Neuronal stem cell (in vitro differentiated cells): ENCODE measurements at regions not wholly inside any gene's neighbourhood (a gene's known extent, or its start where the extent isn't known, plus 50 kb on each side); places are given as distances from the start of the nearest gene placed in this dataset.

Experiments used
- DNase-seq: peaks from one replicate; pipeline ENCODE4 v3.0.0-alpha.2; 2013; ENCODE audit warnings: low spot score
- H2AFZ ChIP-seq: one replicate; pipeline ENCODE4 v1.6.1; 2013; ENCODE audit warnings: mild to moderate bottlenecking, low read length, inconsistent platforms
- H2AK5ac ChIP-seq: 2 replicates; pipeline ENCODE4 v1.6.1; 2013; ENCODE audit warnings: low read depth, mild to moderate bottlenecking, inconsistent platforms, low read length, moderate library complexity, mixed read lengths
- H2BK120ac ChIP-seq: 2 replicates; pipeline ENCODE4 v1.6.1; 2013; ENCODE audit warnings: low read depth, mild to moderate bottlenecking, inconsistent platforms, low read length, moderate library complexity, mixed read lengths
- H2BK12ac ChIP-seq: one replicate; pipeline ENCODE4 v1.6.1; 2013; ENCODE audit warnings: low read length, inconsistent platforms
- H2BK15ac ChIP-seq: 2 replicates; pipeline ENCODE4 v1.6.1; 2013; ENCODE audit warnings: mild to moderate bottlenecking, low read length, inconsistent platforms, mixed read lengths
- H2BK5ac ChIP-seq: one replicate; pipeline ENCODE4 v1.6.1; 2013; ENCODE audit warnings: inconsistent platforms, mild to moderate bottlenecking, low read length, moderate library complexity
- H3K14ac ChIP-seq: one replicate; pipeline ENCODE4 v1.6.1; 2013; ENCODE audit warnings: low read length, inconsistent platforms
- H3K18ac ChIP-seq: 2 replicates; pipeline ENCODE4 v1.6.1; 2013; ENCODE audit warnings: low read length, inconsistent platforms
- H3K23ac ChIP-seq: 2 replicates; pipeline ENCODE4 v1.6.1; 2013; ENCODE audit warnings: low read depth, mild to moderate bottlenecking, mixed read lengths, low read length, inconsistent platforms; ENCODE audit not compliant: poor library complexity
- H3K27ac ChIP-seq: replicated peaks from 3 replicates; pipeline ENCODE4 v1.5.1; 2013; ENCODE audit warnings: low read length, inconsistent platforms
- H3K27me3 ChIP-seq, 3 experiments: 2 replicates each; pipeline ENCODE4 v1.6.1; 2013; ENCODE audit warnings: low read length in 3 of 3, mild to moderate bottlenecking in 2 of 3, inconsistent platforms in 1 of 3, low read depth in 1 of 3, mixed read lengths in 1 of 3, moderate library complexity in 1 of 3; ENCODE audit not compliant: control insufficient read depth in 3 of 3, insufficient read depth in 3 of 3
- H3K36me3 ChIP-seq, 2 donors: replicated peaks in 1 of 2; 2 replicates each; pipeline ENCODE4 v1.6.1; 2013; ENCODE audit warnings: low read length in 2 of 2; ENCODE audit not compliant: control insufficient read depth in 2 of 2, insufficient read depth in 2 of 2
- H3K4ac ChIP-seq: 2 replicates; pipeline ENCODE4 v1.6.1; 2013; ENCODE audit warnings: inconsistent platforms, mild to moderate bottlenecking, low read length, moderate library complexity
- H3K4me1 ChIP-seq, 2 donors: 1 replicate in 1 of 2; 2 replicates in 1 of 2; pipeline ENCODE4 v1.6.1; 2013; ENCODE audit warnings: low read length in 2 of 2, low read depth in 1 of 2; ENCODE audit not compliant: control insufficient read depth in 2 of 2, insufficient read depth in 1 of 2
- H3K4me2 ChIP-seq: one replicate; pipeline ENCODE4 v1.6.1; 2013; ENCODE audit warnings: mild to moderate bottlenecking, low read length, inconsistent platforms; ENCODE audit not compliant: insufficient read depth, poor library complexity, severe bottlenecking
- H3K4me3 ChIP-seq, 2 donors: 2 replicates each; pipeline ENCODE4 v1.5.1; 2013; ENCODE audit warnings: low read length in 2 of 2, mild to moderate bottlenecking in 2 of 2, inconsistent platforms in 1 of 2, moderate library complexity in 1 of 2
- H3K79me1 ChIP-seq: one replicate; pipeline ENCODE4 v1.6.1; 2013; ENCODE audit warnings: low read depth, mild to moderate bottlenecking, inconsistent platforms, low read length, moderate library complexity
- H3K9ac ChIP-seq: one replicate; pipeline ENCODE4 v1.6.1; 2013; ENCODE audit warnings: mild to moderate bottlenecking, low read depth, low read length, inconsistent platforms; ENCODE audit not compliant: poor library complexity
- H3K9me3 ChIP-seq, 2 donors: replicated peaks in 1 of 2; 2 replicates each; pipeline versions ENCODE3 to v1.6.1; 2013; ENCODE audit warnings: low read length in 2 of 2, mild to moderate bottlenecking in 2 of 2, inconsistent platforms in 1 of 2, low read depth in 1 of 2, mixed read lengths in 1 of 2, moderate library complexity in 1 of 2; ENCODE audit not compliant: control insufficient read depth in 2 of 2, insufficient read depth in 1 of 2
- H4K8ac ChIP-seq: one replicate; pipeline ENCODE4 v1.6.1; 2013; ENCODE audit warnings: low read depth, mild to moderate bottlenecking, inconsistent platforms, low read length, moderate library complexity
- H4K91ac ChIP-seq: one replicate; pipeline ENCODE4 v1.6.1; 2013; ENCODE audit warnings: low read length, low read depth, mild to moderate bottlenecking, inconsistent platforms; ENCODE audit not compliant: poor library complexity
- WGBS, 2 donors: extraction: QIAGEN DNeasy Blood & Tissue Kit; methylation state at CpG; one replicate each; pipeline ENCODE4 v1.1.7; 2013; ENCODE audit warnings: missing lambda C conversion rate in 2 of 2, mixed read lengths in 1 of 2; ENCODE audit not compliant: insufficient read length in 2 of 2, insufficient replicate concordance in 1 of 2; ENCODE audit errors: extremely low coverage in 2 of 2; 5-methylcytosine and 5-hydroxymethylcytosine counted together

DNA sequence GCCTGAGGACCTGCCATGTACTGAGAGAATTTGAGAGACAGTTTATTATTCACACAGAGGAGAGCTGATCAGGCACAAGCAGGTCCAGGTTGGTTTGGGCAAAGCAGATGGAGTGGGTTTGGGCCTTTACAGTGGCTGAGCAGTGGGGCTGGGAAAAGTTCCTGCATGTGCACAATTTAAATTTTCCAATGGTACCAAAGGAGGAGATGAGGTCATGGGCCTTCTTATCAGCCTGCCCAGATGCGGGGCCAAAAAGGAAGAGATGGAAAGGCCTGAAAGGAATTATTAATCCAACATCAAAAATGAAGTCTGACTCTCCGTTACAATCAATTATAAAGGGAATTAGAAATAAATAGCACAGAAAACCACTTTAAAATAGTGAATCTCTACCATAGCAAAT is 367.6 kb downstream of the TMEM135 start:
- Histone ChIP-seq H3K4ac (no peak overlapping the region), H2BK5ac (no peak overlapping the region), H3K23ac (no peak overlapping the region), H3K4me3 (no peak overlapping the region), H3K9ac (no peak overlapping the region), H3K18ac (no peak overlapping the region), H4K8ac (no peak overlapping the region), H3K79me1 (no peaks in the 10 kb centered on the region), H2AK5ac (no peak overlapping the region), H3K36me3 (no peaks in the 10 kb centered on the region), H3K27ac (no peak overlapping the region), H3K9me3 (no peaks in the 10 kb centered on the region), H3K27me3 (no peaks in the 10 kb centered on the region), H3K4me2 (no peak overlapping the region), H3K4me1 (no peaks in the 10 kb centered on the region), H2BK15ac (no peak overlapping the region), H2BK120ac (no peak overlapping the region), H4K91ac (no peak overlapping the region), H2AFZ (no peak overlapping the region), H2BK12ac (no peak overlapping the region), H3K14ac (no peak overlapping the region)
- no peak for DNase-seq
- no CpG with 5 or more reads among the region's 2 CpGs for WGBS, 2 donors

DNA sequence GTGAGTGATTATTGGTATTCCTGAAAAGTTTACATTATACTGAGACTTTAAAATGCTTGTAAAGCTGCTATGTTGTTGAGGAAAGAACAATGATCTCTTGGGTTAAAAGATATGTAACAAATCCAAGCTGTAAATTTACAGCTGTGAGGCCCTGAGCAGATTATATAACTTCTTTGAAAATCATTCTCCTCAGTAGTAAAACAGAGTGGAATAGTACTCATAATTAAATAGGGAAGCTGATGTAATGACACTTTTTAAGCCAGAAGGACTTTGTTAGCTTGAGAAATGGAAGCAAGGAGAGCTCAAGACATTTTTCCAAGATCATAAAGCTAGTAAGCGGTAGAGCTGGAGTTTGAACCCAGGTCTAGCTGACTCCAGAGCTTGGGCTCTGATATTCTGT is 363.9 kb downstream of the TMEM135 start:
- H3K27me3 ChIP-seq = no peaks in the 10 kb centered on the region
- H2BK12ac ChIP-seq = no peak overlapping the region
- no peak overlapping the region for H4K91ac ChIP-seq
- no peak overlapping the region for H3K23ac ChIP-seq
- no peak overlapping the region for H2BK5ac ChIP-seq
- H2BK120ac ChIP-seq = no peak overlapping the region
- no peak overlapping the region for H2AFZ ChIP-seq
- no peak overlapping the region for H4K8ac ChIP-seq
- H2BK15ac ChIP-seq = no peak overlapping the region
- WGBS, 2 donors = no CpG with 5 or more reads among the region's 1 CpG
- H3K14ac ChIP-seq = no peak overlapping the region
- no peak for DNase-seq
- no peak overlapping the region for H2AK5ac ChIP-seq
- H3K9ac ChIP-seq = no peak overlapping the region
- H3K9me3 ChIP-seq = no peaks in the 10 kb centered on the region
- H3K4me1 ChIP-seq = no peaks in the 10 kb centered on the region
- H3K4ac ChIP-seq = no peak overlapping the region
- no peaks in the 10 kb centered on the region for H3K36me3 ChIP-seq
- no peak overlapping the region for H3K4me3 ChIP-seq
- H3K4me2 ChIP-seq = no peak overlapping the region
- no peak overlapping the region for H3K27ac ChIP-seq
- no peaks in the 10 kb centered on the region for H3K79me1 ChIP-seq
- H3K18ac ChIP-seq = no peak overlapping the region

DNA sequence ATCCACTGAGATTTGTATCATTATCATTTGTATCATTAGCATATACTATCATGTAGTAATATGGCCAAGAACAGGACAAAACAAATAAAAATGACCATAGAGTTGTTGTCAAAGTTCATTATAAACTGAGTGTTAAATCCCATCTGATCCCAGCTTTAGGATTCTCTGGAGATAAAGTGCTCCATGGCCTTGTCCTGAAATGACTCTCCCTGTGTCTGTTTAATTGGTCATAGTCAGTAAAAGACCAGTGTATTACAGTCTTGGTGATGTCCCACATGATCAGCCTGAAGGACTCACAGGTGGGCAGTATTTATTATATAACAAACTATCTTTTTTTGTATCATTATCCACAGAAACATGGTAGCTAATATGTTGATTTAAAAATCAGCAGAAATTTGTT is 361.6 kb downstream of the TMEM135 start:
- H3K4me3 ChIP-seq = no peak overlapping the region
- no peaks in the 10 kb centered on the region for H3K9me3 ChIP-seq
- no peak overlapping the region for H4K91ac ChIP-seq
- no peaks in the 10 kb centered on the region for H3K36me3 ChIP-seq
- no peak for DNase-seq
- no peak overlapping the region for H2BK12ac ChIP-seq
- H3K4ac ChIP-seq = no peak overlapping the region
- H3K27me3 ChIP-seq = no peaks in the 10 kb centered on the region
- H3K14ac ChIP-seq = no peak overlapping the region
- H3K79me1 ChIP-seq = no peaks in the 10 kb centered on the region
- no peak overlapping the region for H2AK5ac ChIP-seq
- H3K9ac ChIP-seq = no peak overlapping the region
- no peak overlapping the region for H2AFZ ChIP-seq
- H3K18ac ChIP-seq = no peak overlapping the region
- no peaks in the 10 kb centered on the region for H3K4me1 ChIP-seq
- no peak overlapping the region for H3K27ac ChIP-seq
- no peak overlapping the region for H4K8ac ChIP-seq
- H3K23ac ChIP-seq = no peak overlapping the region
- H3K4me2 ChIP-seq = no peak overlapping the region
- no peak overlapping the region for H2BK5ac ChIP-seq
- H2BK15ac ChIP-seq = no peak overlapping the region
- H2BK120ac ChIP-seq = no peak overlapping the region

DNA sequence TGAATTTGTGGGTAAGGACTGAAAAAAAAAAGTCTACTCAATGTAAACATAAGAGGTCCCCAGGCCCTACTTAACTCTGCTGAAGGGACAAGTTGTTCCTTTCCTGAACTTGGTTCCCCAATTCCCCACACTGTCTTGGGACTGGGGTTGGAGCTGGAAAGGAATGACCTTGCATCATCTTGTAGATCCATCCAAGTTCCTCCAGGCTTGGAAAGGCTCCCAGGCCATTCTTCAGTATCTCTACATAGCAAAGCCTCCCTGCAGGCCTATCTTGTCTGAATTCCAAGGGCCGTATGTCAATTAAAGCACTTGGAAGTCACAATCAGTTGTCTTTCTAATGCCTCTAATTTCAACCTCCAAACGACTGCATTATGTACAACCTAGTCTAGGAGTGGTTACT is 361.2 kb downstream of the TMEM135 start:
- H3K14ac ChIP-seq = no peak overlapping the region
- no peak overlapping the region for H2AFZ ChIP-seq
- H4K91ac ChIP-seq = no peak overlapping the region
- H3K4me3 ChIP-seq = no peak overlapping the region
- H3K9me3 ChIP-seq = no peaks in the 10 kb centered on the region
- no peak overlapping the region for H3K4ac ChIP-seq
- WGBS, 2 donors = no CpG with 5 or more reads among the region's 2 CpGs
- H2BK15ac ChIP-seq = no peak overlapping the region
- H3K36me3 ChIP-seq = no peaks in the 10 kb centered on the region
- no peaks in the 10 kb centered on the region for H3K4me1 ChIP-seq
- no peaks in the 10 kb centered on the region for H3K79me1 ChIP-seq
- H4K8ac ChIP-seq = no peak overlapping the region
- H2BK120ac ChIP-seq = no peak overlapping the region
- no peak overlapping the region for H3K9ac ChIP-seq
- no peak overlapping the region for H2AK5ac ChIP-seq
- no peak overlapping the region for H3K18ac ChIP-seq
- H3K27me3 ChIP-seq = no peaks in the 10 kb centered on the region
- H3K27ac ChIP-seq = no peak overlapping the region
- H3K23ac ChIP-seq = no peak overlapping the region
- no peak for DNase-seq
- no peak overlapping the region for H2BK12ac ChIP-seq
- H3K4me2 ChIP-seq = no peak overlapping the region
- no peak overlapping the region for H2BK5ac ChIP-seq
